HL-60 (cell line): ENCODE measurements at regions not wholly inside any gene's neighbourhood (a gene's known extent, or its start where the extent isn't known, plus 50 kb on each side); places are given as distances from the start of the nearest gene placed in this dataset.

Experiments used
- DNase-seq, 2 experiments: peaks; one replicate each; pipeline ENCODE4 v3.0.0-alpha.2; 2010 to 2020; ENCODE audit warnings: low read depth in 1 of 2, low spot score in 1 of 2
- H3K27ac ChIP-seq: fragments of 250-450 bp; sonication (Bioruptor Pico); replicated peaks from 2 replicates; pipeline ENCODE4 v1.5.1; 2020; ENCODE audit warnings: mild to moderate bottlenecking, moderate library complexity
- H3K27me3 ChIP-seq: fragments of 250-450 bp; sonication (Bioruptor Pico); 2 replicates; pipeline ENCODE4 v1.5.1; 2021; ENCODE audit warnings: mild to moderate bottlenecking, moderate library complexity; ENCODE audit not compliant: insufficient read depth, poor library complexity, severe bottlenecking
- H3K4me3 ChIP-seq: replicated peaks from 2 replicates; pipeline ENCODE4 v1.5.1; 2011; ENCODE audit warnings: mild to moderate bottlenecking, control low read depth, low read length; ENCODE audit not compliant: insufficient read depth
- CTCF ChIP-seq: IDR thresholded peaks from one replicate; pipeline ENCODE4 v1.5.1; 2011; ENCODE audit warnings: low read length, control low read depth, inconsistent platforms; ENCODE audit not compliant: insufficient read depth
- GABPA ChIP-seq: IDR thresholded peaks from 2 replicates; pipeline ENCODE4 v1.6.1; 2012; ENCODE audit warnings: low read depth
- POLR2AphosphoS5 ChIP-seq: IDR thresholded peaks from 2 replicates; pipeline ENCODE4 v1.6.1; 2012; ENCODE audit warnings: low read depth
- REST ChIP-seq: IDR thresholded peaks from 2 replicates; pipeline ENCODE4 v1.6.1; 2012; ENCODE audit warnings: low read depth; ENCODE audit not compliant: insufficient replicate concordance
- SPI1 ChIP-seq: IDR thresholded peaks from 2 replicates; pipeline ENCODE4 v1.6.1; 2012; ENCODE audit warnings: low read depth, mild to moderate bottlenecking, borderline replicate concordance

GRCh38 chr4:175469514-175469913, 342.6 kb downstream of the GPM6A start:
- no peak for TF ChIP-seq POLR2AphosphoS5
- TF ChIP-seq SPI1: no peak
- no peak for TF ChIP-seq REST
- no peak for TF ChIP-seq CTCF
- TF ChIP-seq GABPA: no peak
- DNase-seq: no peak
- Histone ChIP-seq H3K27me3 (no peaks in the 10 kb centered on the region), H3K4me3 (no peak overlapping the region), H3K27ac (no peak overlapping the region)

GRCh38 chr4:175470131-175470530, 341.9 kb downstream of the GPM6A start:
- no peak overlapping the region for H3K27ac ChIP-seq
- no peak for DNase-seq

GRCh38 chr4:175480404-175480803, 331.7 kb downstream of the GPM6A start:
- no peak overlapping the region for H3K4me3 ChIP-seq
- H3K27ac ChIP-seq: no peak overlapping the region
- DNase-seq: no peak
- TF ChIP-seq CTCF: no peak
- TF ChIP-seq POLR2AphosphoS5: no peak
- no peak for TF ChIP-seq REST
- no peak for TF ChIP-seq GABPA
- no peak for TF ChIP-seq SPI1
- no peaks in the 10 kb centered on the region for H3K27me3 ChIP-seq

More at GRCh38 chr4:175470131-175470530, 341.9 kb downstream of the GPM6A start:
- no peaks in the 10 kb centered on the region for H3K27me3 ChIP-seq
- TF ChIP-seq CTCF (no peak), POLR2AphosphoS5 (no peak), REST (no peak), SPI1 (no peak), GABPA (no peak)
- H3K4me3 ChIP-seq: no peak overlapping the region
